ENCODE measurements at regions not wholly inside any gene's neighbourhood (a gene's known extent, or its start where the extent isn't known, plus 50 kb on each side); places are given as distances from the start of the nearest gene placed in this dataset.
A peak's percentile ranks its signal among the peaks of the same experiment; 100 is the strongest.

- no TSS peak for BruUV-seq (replicated peaks)
- H3K4me3 ChIP-seq (ENCODE audit: low read depth, low read length, poor library complexity, severe bottlenecking): no peak overlapping the region
- H3K27me3 ChIP-seq (replicated peaks; ENCODE audit: insufficient read depth, low read depth, low read length, poor library complexity): no peaks in the 10 kb centered on the region
- TF ChIP-seq EZH2 (IDR thresholded peaks at IDR 0.05; ENCODE audit: borderline replicate concordance, low read depth, low read length, poor library complexity, severe bottlenecking): no peak
- TF ChIP-seq, protein P1, sequence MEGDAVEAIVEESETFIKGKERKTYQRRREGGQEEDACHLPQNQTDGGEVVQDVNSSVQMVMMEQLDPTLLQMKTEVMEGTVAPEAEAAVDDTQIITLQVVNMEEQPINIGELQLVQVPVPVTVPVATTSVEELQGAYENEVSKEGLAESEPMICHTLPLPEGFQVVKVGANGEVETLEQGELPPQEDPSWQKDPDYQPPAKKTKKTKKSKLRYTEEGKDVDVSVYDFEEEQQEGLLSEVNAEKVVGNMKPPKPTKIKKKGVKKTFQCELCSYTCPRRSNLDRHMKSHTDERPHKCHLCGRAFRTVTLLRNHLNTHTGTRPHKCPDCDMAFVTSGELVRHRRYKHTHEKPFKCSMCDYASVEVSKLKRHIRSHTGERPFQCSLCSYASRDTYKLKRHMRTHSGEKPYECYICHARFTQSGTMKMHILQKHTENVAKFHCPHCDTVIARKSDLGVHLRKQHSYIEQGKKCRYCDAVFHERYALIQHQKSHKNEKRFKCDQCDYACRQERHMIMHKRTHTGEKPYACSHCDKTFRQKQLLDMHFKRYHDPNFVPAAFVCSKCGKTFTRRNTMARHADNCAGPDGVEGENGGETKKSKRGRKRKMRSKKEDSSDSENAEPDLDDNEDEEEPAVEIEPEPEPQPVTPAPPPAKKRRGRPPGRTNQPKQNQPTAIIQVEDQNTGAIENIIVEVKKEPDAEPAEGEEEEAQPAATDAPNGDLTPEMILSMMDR (conservative IDR thresholded peaks at IDR 0.05; ENCODE audit: low read depth, low read length): no peak
- no peaks in the 10 kb centered on the region for H3K9me3 ChIP-seq (ENCODE audit: low read depth, low read length, poor library complexity, severe bottlenecking)
- ChIA-PET CTCF (no interaction called here), POLR2A (ENCODE audit: low non-redundant PET) (no interaction called here)
- H3K27ac ChIP-seq (ENCODE audit: low read depth, low read length, poor library complexity, severe bottlenecking): no peak overlapping the region
- H3K36me3 ChIP-seq (ENCODE audit: insufficient read depth, low read length, poor library complexity, severe bottlenecking): no peaks in the 10 kb centered on the region
- intact Hi-C loops (cut with micrococcal nuclease; ENCODE audit: unreplicated experiment): no loop called here
- no peaks in the 10 kb centered on the region for H3K4me1 ChIP-seq (ENCODE audit: insufficient read depth, low read length, poor library complexity, severe bottlenecking)
- DNase-seq (ENCODE audit: low spot score): no peak
These were observed 140.0 kb downstream of the F11 start for GRCh38 chr4:186405957-186406356.

DNA sequence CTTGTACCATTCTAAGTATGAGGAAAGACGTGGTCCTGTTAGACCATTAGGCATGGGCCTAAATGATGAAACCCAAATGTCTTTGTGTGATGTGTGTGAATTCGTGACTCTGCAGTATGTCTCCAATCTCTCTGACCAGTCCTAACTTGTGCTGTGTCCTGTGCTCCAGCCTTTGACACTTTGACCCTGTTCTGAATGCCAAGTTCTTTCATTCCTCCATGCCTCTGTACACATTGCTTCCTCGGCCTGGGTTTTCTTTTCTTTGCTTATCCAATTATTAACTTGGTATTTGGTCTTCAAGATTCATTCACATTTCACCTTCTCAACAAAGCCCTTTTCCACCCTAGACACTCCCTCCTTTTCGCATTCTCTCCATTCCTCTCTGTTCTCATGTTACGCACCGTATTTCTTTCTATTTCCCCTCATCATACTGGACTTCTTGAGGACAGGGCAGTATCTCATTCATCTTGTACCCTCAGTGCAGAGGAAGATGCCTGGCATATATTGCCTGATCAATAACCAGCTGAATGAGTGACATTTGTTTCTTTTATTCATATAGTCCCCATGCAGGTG is 138.7 kb downstream of the F11 start:
- ChIA-PET CTCF (no interaction called here), POLR2A (ENCODE audit: low non-redundant PET) (no interaction called here)

GRCh38 chr4:186400676-186401075 is 134.7 kb downstream of the F11 start:
- peak; percentile 54 for DNase-seq (ENCODE audit: low spot score)
- H3K27ac ChIP-seq (ENCODE audit: low read depth, low read length, poor library complexity, severe bottlenecking): no peak overlapping the region
- no peaks in the 10 kb centered on the region for H3K27me3 ChIP-seq (replicated peaks; ENCODE audit: insufficient read depth, low read depth, low read length, poor library complexity)
- H3K4me3 ChIP-seq (ENCODE audit: low read depth, low read length, poor library complexity, severe bottlenecking): no peak overlapping the region
- no peaks in the 10 kb centered on the region for H3K9me3 ChIP-seq (ENCODE audit: low read depth, low read length, poor library complexity, severe bottlenecking)
- no peaks in the 10 kb centered on the region for H3K4me1 ChIP-seq (ENCODE audit: insufficient read depth, low read length, poor library complexity, severe bottlenecking)
- BruUV-seq (replicated peaks): no TSS peak
- H3K36me3 ChIP-seq (ENCODE audit: insufficient read depth, low read length, poor library complexity, severe bottlenecking): no peaks in the 10 kb centered on the region
- CTCF ChIA-PET: no interaction called here
- intact Hi-C loops (cut with micrococcal nuclease; ENCODE audit: unreplicated experiment): no loop called here
- POLR2A ChIA-PET (ENCODE audit: low non-redundant PET): no interaction called here
- no peak for TF ChIP-seq EZH2 (IDR thresholded peaks at IDR 0.05; ENCODE audit: borderline replicate concordance, low read depth, low read length, poor library complexity, severe bottlenecking)
- TF ChIP-seq, protein P1 (conservative IDR thresholded peaks at IDR 0.05; ENCODE audit: low read depth, low read length): no peak

More for the DNA sequence above, 138.7 kb downstream of the F11 start:
- TF ChIP-seq, protein P1 (conservative IDR thresholded peaks at IDR 0.05; ENCODE audit: low read depth, low read length): no peak
- TF ChIP-seq EZH2 (IDR thresholded peaks at IDR 0.05; ENCODE audit: borderline replicate concordance, low read depth, low read length, poor library complexity, severe bottlenecking): no peak
- no TSS peak for BruUV-seq (replicated peaks)
- Histone ChIP-seq H3K9me3 (ENCODE audit: low read depth, low read length, poor library complexity, severe bottlenecking) (no peaks in the 10 kb centered on the region), H3K4me3 (ENCODE audit: low read depth, low read length, poor library complexity, severe bottlenecking) (no peak overlapping the region), H3K4me1 (ENCODE audit: insufficient read depth, low read length, poor library complexity, severe bottlenecking) (no peaks in the 10 kb centered on the region), H3K36me3 (ENCODE audit: insufficient read depth, low read length, poor library complexity, severe bottlenecking) (no peaks in the 10 kb centered on the region), H3K27me3 (replicated peaks; ENCODE audit: insufficient read depth, low read depth, low read length, poor library complexity) (no peaks in the 10 kb centered on the region), H3K27ac (ENCODE audit: low read depth, low read length, poor library complexity, severe bottlenecking) (no peak overlapping the region)
- intact Hi-C loops (cut with micrococcal nuclease; ENCODE audit: unreplicated experiment): no loop called here
- DNase-seq (ENCODE audit: low spot score): no peak

All from A673 (cell line).